NCI-H748 (cell line): ENCODE measurements at regions not wholly inside any gene's neighbourhood (a gene's known extent, or its start where the extent isn't known, plus 50 kb on each side); places are given as distances from the start of the nearest gene placed in this dataset.
A peak's percentile ranks its signal among the peaks of the same experiment; 100 is the strongest.

ENCODE experiments used
- DNase-seq: peaks from one replicate; lab custom pipeline; 2025; ENCODE audit not compliant: unreplicated experiment; lab: John Stamatoyannopoulos, UW

DNA sequence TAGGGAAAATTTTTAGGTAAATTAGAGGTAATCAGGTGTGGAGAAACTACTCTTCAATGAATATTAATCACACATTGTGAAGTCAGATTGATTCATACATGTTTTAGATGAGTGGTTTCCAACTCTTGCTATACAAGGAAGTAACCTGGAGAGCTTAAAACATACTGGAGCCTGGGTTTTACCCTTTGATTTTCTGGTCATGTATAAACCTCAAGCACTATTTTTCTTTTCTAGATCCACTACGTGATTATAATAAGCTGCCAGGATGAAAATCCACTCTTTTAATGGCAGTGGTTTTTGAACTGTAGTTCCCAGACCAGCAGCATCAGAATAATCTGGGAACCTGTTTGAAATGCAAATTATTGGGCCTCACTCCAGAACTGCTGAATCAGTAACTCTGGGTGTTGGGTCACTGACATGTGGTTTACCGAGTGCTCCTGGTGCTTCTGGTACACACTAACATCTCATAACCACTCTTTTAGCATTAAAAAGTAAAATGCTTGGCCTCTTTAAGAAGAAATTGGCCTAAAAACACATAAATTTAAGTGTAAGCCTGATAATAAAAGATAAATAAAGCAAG, 63.4 kb downstream of the DCAF12L1 start:
- no peak for DNase-seq

DNA sequence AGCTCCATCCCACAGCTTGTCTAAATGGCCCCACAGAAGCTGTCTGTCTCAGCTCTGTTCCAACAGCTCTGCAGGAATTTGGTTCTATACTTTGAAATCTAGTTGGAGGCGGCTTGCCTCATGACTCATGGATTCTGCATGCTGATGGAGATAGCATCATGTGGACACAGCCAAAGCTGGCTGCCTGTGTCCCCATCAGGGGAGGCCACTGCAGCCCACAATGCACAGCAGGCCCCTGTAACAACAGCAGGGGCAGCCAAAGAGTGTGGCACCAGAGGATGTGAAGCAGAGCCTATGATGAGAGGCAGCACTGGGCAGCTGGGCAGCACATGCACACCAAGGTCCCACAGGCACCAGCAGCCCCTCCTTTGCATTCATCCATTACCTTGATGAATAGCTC, 67.2 kb downstream of the DCAF12L1 start:
- DNase-seq: no peak

- no peak for DNase-seq
Observed at GRCh38 chrX:126481916-126482315, 70.7 kb downstream of the DCAF12L1 start.

DNA sequence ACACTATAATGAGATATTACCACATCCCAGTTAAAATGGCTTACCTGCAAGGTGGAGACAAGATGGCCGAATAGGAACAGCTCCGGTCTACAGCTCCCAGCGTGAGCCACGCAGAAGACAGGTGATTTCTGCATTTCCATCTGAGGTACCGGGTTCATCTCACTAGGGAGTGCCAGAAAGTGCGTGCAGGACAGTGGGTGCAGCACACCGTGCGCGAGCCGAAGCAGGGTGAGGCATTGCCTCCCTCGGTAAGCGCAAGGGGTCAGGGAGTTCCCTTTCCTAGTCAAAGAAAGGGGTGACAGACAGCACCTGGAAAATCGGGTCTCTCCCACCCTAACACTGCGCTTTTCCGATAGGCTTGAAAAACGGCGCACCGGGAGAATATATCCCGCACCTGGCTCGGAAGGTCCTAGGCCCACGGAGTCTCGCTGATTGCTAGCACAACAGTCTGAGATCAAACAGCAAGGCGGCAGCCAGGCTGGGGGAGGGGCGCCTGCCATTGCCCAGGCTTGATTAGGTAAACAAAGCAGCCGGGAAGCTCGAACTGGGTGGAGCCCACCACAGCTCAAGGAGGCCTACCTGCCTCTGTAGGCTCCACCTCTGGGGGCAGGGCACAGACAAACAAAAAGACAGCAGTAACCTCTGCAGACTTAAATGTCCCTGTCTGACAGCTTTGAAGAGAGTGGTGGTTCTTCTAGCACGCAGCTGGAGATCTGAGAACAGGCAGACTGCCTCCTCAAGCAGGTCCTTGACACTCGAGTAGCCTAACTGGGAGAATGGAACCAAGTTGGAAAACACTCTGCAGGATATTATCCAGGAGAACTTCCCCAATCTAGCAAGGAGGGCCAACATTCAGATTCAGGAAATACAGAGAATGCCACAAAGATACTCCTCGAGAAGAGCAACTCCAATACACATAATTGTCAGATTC, 92.5 kb downstream of the DCAF12L1 start:
- DNase-seq: peak; percentile 78

DNA sequence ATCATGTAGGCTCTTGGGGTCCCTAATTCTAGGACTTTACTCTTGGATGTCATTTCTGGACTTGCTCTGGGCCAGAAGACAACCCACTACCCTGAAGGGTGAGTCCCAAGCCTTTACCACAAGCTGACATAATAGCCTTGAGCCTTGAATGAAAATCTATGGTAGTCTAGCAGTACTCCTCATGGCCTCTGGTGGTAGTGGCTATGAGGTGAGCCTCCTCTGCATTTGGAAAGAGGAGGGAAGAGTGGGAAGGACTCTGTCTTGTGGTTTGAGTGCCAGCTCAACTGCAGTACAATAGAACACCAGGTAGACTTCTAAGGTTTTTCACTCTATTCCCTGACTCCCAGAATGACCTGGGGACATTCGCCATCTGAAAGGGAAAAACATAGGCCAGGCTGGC, 96.5 kb downstream of the DCAF12L1 start:
- no peak for DNase-seq

DNA sequence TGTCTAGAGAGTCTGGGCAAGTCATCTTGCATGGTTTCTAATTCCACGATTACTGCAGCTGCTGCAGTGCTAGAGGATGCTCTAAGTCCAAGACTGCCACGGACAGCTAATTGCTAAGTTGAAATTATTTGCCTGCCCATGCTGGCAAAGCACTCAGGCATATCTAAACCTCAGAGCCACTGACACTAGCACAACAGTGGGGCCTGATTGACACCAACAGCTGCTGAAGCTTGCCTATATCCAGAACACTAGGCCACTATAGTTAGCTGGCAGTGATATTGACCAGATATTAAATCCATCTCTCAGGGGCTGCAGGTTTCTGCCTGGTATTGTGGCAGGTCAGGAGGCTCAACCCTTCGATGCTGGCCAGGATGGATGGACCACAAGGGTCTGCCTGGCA, 103.9 kb downstream of the DCAF12L1 start:
- DNase-seq: no peak
